OCI-LY1 (cell line): ENCODE measurements at regions not wholly inside any gene's neighbourhood (a gene's known extent, or its start where the extent isn't known, plus 50 kb on each side); places are given as distances from the start of the nearest gene placed in this dataset.

Experiments used
- H2AFZ ChIP-seq: fragments of 200-600 bp; sonication (generic), shearing (Covaris generic); 2 replicates; pipeline ENCODE4 v1.6.0; 2014; ENCODE audit warnings: antibody characterized with exemption, mild to moderate bottlenecking, low read length
- H3F3A ChIP-seq: fragments of 200-600 bp; sonication (generic), shearing (Covaris generic); 2 replicates; pipeline ENCODE4 v1.6.0; 2014; ENCODE audit warnings: mild to moderate bottlenecking, antibody characterized with exemption, low read length, moderate library complexity; ENCODE audit not compliant: insufficient read depth
- H3K27ac ChIP-seq: fragments of 200-600 bp; sonication (generic); 2 replicates; pipeline ENCODE4 v1.5.1; 2014; ENCODE audit warnings: low read length, mixed run types, mild to moderate bottlenecking, low read depth; ENCODE audit not compliant: poor library complexity, severe bottlenecking
- H3K27me3 ChIP-seq: fragments of 200-600 bp; sonication (generic); 2 replicates; pipeline ENCODE4 v1.6.0; 2014; ENCODE audit warnings: antibody characterized with exemption, mild to moderate bottlenecking, low read length, moderate library complexity; ENCODE audit not compliant: insufficient read depth
- H3K36me3 ChIP-seq: fragments of 200-600 bp; sonication (generic); 2 replicates; pipeline ENCODE4 v1.6.1; 2014; ENCODE audit warnings: mild to moderate bottlenecking, antibody characterized with exemption, low read length, moderate library complexity, mixed read lengths; ENCODE audit not compliant: insufficient read depth
- H3K4me1 ChIP-seq: fragments of 200-600 bp; sonication (generic); 2 replicates; pipeline ENCODE4 v1.5.1; 2014; ENCODE audit warnings: mild to moderate bottlenecking, low read length, moderate library complexity; ENCODE audit not compliant: insufficient read depth, severe bottlenecking
- H3K4me2 ChIP-seq: fragments of 200-600 bp; sonication (generic), shearing (Covaris generic); 2 replicates; pipeline ENCODE4 v1.6.1; 2014; ENCODE audit warnings: low read length
- H3K4me3 ChIP-seq: fragments of 200-600 bp; sonication (generic); 2 replicates; pipeline ENCODE4 v1.5.1; 2014; ENCODE audit warnings: low read length, low read depth, mild to moderate bottlenecking, mixed read lengths; ENCODE audit not compliant: poor library complexity, severe bottlenecking
- H3K79me2 ChIP-seq: fragments of 200-600 bp; shearing (Covaris generic); 2 replicates; pipeline ENCODE4 v1.6.1; 2016; ENCODE audit warnings: mixed run types, low read length, mixed read lengths; ENCODE audit not compliant: insufficient read depth
- H3K9ac ChIP-seq: fragments of 200-600 bp; sonication (generic), shearing (Covaris generic); 2 replicates; pipeline ENCODE4 v1.6.1; 2014; ENCODE audit warnings: mild to moderate bottlenecking, low read length, mixed read lengths
- H3K9me2 ChIP-seq: fragments of 200-600 bp; sonication (generic), shearing (Covaris generic); 2 replicates; pipeline ENCODE4 v1.6.1; 2014; ENCODE audit warnings: low read depth, mild to moderate bottlenecking, low read length, mixed read lengths
- H3K9me3 ChIP-seq: fragments of 200-600 bp; shearing (Covaris generic); 2 replicates; pipeline ENCODE4 v1.6.1; 2014; ENCODE audit warnings: low read length, mixed read lengths
- H4K20me1 ChIP-seq: fragments of 200-600 bp; sonication (generic), shearing (Covaris generic); 2 replicates; pipeline ENCODE4 v1.6.0; 2016; ENCODE audit warnings: mild to moderate bottlenecking, low read length; ENCODE audit not compliant: insufficient read depth
- CTCF ChIP-seq: fragments of 200-600 bp; sonication (generic), shearing (Covaris generic); IDR thresholded peaks from 2 replicates; pipeline ENCODE4 v1.5.1; 2017; ENCODE audit warnings: mild to moderate bottlenecking, antibody characterized with exemption, low read length, moderate library complexity, mixed read lengths
- EZH2 ChIP-seq: fragments of 200-600 bp; sonication (generic), shearing (Covaris generic); IDR thresholded peaks from 2 replicates; pipeline ENCODE4 v1.8.0; 2017; ENCODE audit warnings: borderline replicate concordance, mixed run types, mild to moderate bottlenecking, antibody characterized with exemption, low read length, moderate library complexity, mixed read lengths

GRCh38 chr17:6231465-6231864, 161.3 kb downstream of the WSCD1 start:
- H3K36me3 ChIP-seq: no peaks in the 10 kb centered on the region
- no peaks in the 10 kb centered on the region for H3K4me1 ChIP-seq
- H3K9me3 ChIP-seq: no peaks in the 10 kb centered on the region
- H3K4me3 ChIP-seq: no peak overlapping the region
- no peaks in the 10 kb centered on the region for H4K20me1 ChIP-seq
- H3K9ac ChIP-seq: no peak overlapping the region
- no peaks in the 10 kb centered on the region for H3K9me2 ChIP-seq
- no peak overlapping the region for H3K4me2 ChIP-seq
- H3K79me2 ChIP-seq: no peaks in the 10 kb centered on the region
- H3K27ac ChIP-seq: no peak overlapping the region
- no peaks in the 10 kb centered on the region for H3K27me3 ChIP-seq
- H2AFZ ChIP-seq: no peak overlapping the region
- no peaks in the 10 kb centered on the region for H3F3A ChIP-seq
- no peak for TF ChIP-seq EZH2
- TF ChIP-seq CTCF: no peak

- H2AFZ ChIP-seq: no peak overlapping the region
- no peak for TF ChIP-seq EZH2
- no peak for TF ChIP-seq CTCF
Measured at GRCh38 chr17:6218333-6218732, 148.2 kb downstream of the WSCD1 start.

GRCh38 chr17:6215071-6216035, 145.2 kb downstream of the WSCD1 start:
- Histone ChIP-seq H3K79me2 (no peaks in the 10 kb centered on the region), H3K27ac (no peak overlapping the region), H2AFZ (no peak overlapping the region), H4K20me1 (no peaks in the 10 kb centered on the region), H3K4me1 (no peaks in the 10 kb centered on the region), H3K9me3 (no peaks in the 10 kb centered on the region), H3K9ac (no peak overlapping the region), H3K4me3 (no peak overlapping the region), H3K4me2 (no peak overlapping the region), H3K27me3 (no peaks in the 10 kb centered on the region), H3F3A (no peaks in the 10 kb centered on the region), H3K36me3 (no peaks in the 10 kb centered on the region), H3K9me2 (no peaks in the 10 kb centered on the region)
- TF ChIP-seq CTCF (no peak), EZH2 (no peak)

More at GRCh38 chr17:6218333-6218732, 148.2 kb downstream of the WSCD1 start:
- H3K36me3 ChIP-seq: no peaks in the 10 kb centered on the region
- no peaks in the 10 kb centered on the region for H4K20me1 ChIP-seq
- no peaks in the 10 kb centered on the region for H3K79me2 ChIP-seq
- H3K9me3 ChIP-seq: no peaks in the 10 kb centered on the region
- H3F3A ChIP-seq: no peaks in the 10 kb centered on the region
- no peaks in the 10 kb centered on the region for H3K4me1 ChIP-seq
- no peak overlapping the region for H3K9ac ChIP-seq
- no peaks in the 10 kb centered on the region for H3K27me3 ChIP-seq
- no peak overlapping the region for H3K4me3 ChIP-seq
- H3K27ac ChIP-seq: no peak overlapping the region
- no peak overlapping the region for H3K4me2 ChIP-seq
- H3K9me2 ChIP-seq: no peaks in the 10 kb centered on the region
